HG03280 (cell line): ENCODE measurements at regions not wholly inside any gene's neighbourhood (a gene's known extent, or its start where the extent isn't known, plus 50 kb on each side); places are given as distances from the start of the nearest gene placed in this dataset.

Experiments used
- ATAC-seq: cut with Tn5 transposase; IDR thresholded peaks from one replicate; pipeline ENCODE4 v1.9.1; 2021; ENCODE audit warnings: mild to moderate bottlenecking, moderate library complexity; ENCODE audit not compliant: unreplicated experiment

DNA sequence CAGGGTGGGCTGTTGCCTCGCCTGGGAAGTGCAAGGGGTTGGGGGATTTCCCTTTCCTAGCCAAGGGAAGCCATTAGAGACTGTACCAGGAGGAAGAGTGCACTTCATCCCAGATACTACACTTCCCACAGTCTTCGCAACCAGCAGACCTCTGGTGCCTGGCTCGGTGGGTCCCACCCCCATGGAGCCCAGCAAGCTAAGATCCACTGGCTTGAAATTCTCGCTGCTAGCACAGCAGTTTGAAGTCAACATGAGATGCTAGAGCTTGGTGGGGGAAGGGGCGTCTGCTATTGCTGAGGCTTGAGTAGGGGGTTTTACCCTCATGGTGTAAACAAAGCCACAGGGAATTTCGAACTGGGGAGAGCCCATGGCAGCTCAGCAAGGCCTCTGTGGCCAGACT is 586.4 kb downstream of the HTR1A start:
- no peak for ATAC-seq

DNA sequence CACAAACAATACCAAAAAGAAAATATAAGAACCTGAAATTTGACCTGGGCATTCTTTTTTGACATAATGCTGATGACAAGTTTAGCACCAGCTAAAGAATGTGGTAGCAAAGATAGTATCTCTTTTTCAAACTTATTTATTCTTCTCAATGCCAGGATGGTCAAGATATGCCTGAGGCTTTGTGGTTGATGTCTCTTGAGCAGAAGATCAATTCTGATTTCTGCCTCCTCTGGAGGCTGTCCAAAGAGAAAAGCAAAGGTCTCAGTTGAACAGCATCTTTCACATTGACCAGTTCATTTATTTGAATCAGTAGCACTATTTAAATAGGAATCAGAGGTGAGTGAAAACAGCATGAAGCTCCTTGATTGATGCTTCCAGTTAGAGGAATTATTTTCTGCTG is 588.2 kb downstream of the HTR1A start:
- ATAC-seq: no peak

- ATAC-seq: no peak
These were observed 611.1 kb downstream of the HTR1A start for GRCh38 chr5:63351164-63351563.

GRCh38 chr5:63346451-63346850 is 615.8 kb downstream of the HTR1A start:
- no peak for ATAC-seq

DNA sequence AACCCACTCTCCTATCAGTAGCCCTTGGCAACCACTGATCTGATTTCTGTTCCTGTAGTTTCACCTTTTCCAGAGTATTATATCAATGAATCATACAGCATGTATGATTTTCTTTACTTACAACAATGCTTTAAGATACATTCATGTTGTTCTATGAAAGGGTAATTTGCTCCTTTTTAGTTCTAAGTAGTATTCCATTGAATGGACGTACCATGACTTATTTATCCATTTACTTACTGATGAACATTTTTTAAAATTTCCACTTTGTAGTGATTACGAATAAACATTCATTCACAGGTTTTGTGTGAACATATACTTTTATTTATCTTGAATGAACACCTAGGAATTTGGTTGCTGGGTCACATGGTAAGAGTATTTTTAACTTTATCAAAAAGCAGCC is 620.8 kb downstream of the HTR1A start:
- no peak for ATAC-seq

DNA sequence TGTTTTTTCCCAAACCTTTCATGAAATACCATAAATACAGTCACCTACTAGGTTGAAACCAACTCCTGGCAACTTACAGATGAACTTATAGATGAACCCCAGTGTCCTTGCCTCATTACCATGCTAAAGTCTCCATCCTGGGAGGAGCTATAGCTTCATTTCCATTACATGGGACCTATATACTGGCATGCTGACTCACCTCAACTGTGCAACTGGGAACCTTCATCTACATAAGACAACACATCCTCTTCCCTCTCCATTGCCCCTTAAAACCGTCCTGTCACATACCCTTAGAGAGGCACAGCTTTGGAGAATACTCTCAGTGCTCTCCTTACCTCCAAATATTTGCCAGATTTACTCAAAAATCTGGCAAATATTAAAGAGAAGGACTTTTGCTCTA is 638.3 kb downstream of the HTR1A start:
- no peak for ATAC-seq

DNA sequence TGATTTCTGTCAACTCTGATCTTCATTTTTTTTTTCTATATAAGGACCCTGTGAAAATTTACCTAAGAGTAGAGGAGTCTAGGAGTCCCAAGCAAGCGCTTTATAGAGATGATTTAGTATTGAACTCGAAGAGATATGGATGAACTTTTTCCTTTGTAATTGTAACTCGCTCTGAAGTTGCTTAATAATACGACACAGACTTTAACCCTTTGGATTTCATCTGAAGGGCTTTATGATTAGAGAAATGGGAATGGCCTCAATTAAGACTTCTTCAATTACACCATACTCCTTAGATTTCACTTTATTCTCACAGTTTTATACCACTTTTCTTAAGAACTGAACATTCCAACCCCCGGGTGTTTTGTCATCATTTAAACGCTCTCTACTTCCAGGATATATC is 647.7 kb downstream of the HTR1A start:
- ATAC-seq: no peak

DNA sequence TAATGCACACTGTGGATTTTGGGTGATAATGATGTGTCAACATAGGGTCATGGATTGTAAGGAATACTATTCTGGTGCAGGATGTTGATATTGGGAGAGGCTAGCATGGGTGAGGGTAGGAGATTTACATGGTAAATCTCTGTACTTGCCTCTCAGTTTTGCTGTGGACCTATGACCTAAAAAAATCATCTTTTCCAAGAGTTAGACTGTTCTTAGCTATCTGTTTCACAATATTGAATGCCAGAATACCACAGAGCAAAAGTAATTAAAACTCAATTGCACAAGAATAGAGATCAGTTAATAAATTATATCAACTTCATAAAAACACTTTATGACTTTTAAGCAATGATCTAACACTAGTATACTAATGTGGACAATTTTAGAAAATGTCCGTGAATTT is 651.6 kb downstream of the HTR1A start:
- no peak for ATAC-seq

GRCh38 chr5:63306909-63307308 is 655.3 kb downstream of the HTR1A start:
- ATAC-seq: no peak

DNA sequence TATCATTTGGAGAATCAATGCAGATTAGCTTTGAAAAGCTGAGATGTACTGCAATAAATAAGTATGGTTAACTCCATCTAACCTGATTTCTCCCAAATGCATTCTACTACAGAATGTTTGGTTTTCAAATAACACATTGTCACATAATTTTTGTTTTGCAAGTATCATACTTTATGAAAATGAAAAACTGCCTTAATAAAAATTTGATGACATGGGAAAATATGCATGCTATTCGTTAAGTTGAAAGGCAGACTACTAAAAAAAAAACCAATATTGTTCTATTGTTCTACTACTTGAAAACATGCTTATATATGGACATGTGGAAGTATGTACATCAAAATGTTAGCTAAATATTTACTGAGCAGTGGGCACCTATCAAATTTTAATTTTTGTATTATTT is 668.9 kb downstream of the HTR1A start:
- ATAC-seq: no peak

- no peak for ATAC-seq
These were observed 675.5 kb downstream of the HTR1A start for GRCh38 chr5:63286724-63287123.

- no peak for ATAC-seq
These were observed 684.8 kb downstream of the LRRC70 start for GRCh38 chr5:63263411-63263810.

- no peak for ATAC-seq
These were observed 683.8 kb downstream of the LRRC70 start for GRCh38 chr5:63262185-63262981.

DNA sequence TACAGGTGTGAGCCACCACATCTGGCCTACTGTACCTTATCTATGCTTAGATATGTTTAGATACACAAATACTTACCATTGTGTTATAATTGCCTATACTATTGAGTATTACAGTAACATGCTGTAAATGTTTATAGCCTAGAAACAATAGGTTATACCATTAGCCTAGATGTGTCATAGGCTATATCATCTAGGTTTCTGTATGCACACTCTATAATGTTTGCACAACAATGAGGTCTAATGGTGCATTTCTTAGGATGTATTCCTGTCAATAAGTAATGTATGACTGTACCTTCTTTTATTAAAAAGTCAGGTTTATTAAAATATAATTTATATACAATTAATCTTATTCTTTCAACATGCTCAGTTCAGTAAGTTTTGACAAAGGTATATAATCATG is 683.1 kb downstream of the LRRC70 start:
- no peak for ATAC-seq

DNA sequence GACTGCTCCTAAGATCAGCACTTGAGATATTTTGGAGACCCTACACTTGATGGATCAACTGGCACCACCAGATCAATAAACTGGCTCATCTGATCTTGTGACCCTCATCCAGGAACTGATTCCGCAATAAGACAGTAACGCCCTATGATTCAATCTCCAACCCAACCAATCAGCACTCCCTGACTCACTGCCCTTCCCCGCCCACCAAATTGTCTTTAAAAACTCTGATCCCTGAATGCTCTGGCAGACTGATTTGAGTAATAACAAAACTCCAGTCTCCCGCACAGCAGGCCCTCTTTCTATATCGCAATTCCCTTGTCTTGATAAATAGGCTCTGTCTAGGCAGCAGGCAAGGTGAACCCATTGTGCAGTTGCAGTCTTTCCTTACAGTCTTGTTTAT is 677.0 kb downstream of the LRRC70 start:
- no peak for ATAC-seq

DNA sequence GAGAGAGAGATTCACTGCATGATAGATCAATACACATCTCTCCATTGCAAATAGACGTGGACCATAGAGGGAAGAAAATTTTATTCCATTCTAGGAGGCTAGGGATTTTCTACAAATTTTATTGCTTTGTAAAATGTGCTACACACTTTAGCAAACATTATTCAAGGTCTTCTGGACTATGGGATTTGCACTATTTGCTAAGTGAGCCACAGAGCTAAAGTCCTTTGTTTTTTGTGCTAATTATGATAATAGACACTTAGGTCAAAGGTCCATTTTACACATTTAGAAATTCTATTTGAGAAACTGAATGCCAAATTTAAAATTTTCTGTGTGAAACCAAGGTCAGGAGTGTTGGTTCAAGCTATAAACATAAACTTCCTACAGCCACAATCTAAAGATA is 672.3 kb downstream of the LRRC70 start:
- no peak for ATAC-seq

GRCh38 chr5:63249960-63250359 is 671.3 kb downstream of the LRRC70 start:
- ATAC-seq: no peak

- no peak for ATAC-seq
These were observed 669.0 kb downstream of the LRRC70 start for GRCh38 chr5:63247651-63248050.

DNA sequence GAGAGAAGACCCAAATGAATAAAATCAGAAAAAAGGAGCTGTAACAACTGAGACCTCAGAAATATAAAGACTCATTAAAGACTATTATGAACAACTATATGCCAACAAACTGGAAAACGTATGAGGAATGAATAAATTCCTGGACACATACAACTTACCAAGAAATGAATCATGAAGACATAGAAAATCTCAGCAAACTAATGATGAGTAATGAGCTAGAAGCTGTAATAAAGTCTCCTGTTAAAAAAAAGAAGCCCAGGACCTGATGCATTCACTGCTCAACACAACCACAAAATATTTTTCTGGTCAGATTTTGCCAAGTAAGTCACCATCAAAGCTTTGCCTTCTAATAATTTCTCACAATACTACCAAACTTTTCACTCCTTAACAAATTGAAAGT is 666.7 kb downstream of the LRRC70 start:
- ATAC-seq: no peak

DNA sequence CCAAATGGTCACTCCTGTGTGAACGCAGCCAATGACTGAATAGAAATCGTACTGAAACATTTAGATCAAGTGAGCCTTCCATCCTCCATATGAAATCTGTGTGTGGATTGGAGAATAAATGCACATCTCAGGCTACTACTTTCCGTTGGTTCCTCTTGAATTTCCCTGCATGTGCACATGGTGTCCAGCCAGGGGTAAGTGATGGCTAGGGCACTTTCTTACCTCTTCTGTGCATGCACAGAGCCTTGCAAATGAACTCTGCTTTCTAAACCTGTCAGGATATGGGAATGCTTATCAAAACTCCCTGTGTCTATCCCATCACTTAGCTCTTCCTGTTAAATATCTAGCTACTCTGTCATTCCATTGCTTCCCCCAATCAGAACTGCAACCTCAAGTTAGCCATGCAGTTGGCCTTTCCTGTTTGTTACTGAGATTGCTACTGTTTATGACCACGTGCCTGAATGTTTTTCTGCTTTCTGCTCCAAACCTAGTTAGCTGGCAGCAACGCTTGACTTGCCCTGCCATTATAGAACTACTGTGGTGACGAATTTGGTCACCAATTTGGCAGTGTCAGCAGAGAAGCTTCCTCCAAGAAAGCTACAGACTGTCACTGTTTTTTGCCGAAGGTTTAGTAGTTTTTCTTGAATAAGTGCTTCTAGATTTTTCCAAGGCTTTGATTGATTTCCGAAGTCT is 661.6 kb downstream of the LRRC70 start:
- ATAC-seq: no peak

- no peak for ATAC-seq
These were observed 655.3 kb downstream of the LRRC70 start for GRCh38 chr5:63233911-63234310.

GRCh38 chr5:63233361-63233760 is 654.7 kb downstream of the LRRC70 start:
- no peak for ATAC-seq

DNA sequence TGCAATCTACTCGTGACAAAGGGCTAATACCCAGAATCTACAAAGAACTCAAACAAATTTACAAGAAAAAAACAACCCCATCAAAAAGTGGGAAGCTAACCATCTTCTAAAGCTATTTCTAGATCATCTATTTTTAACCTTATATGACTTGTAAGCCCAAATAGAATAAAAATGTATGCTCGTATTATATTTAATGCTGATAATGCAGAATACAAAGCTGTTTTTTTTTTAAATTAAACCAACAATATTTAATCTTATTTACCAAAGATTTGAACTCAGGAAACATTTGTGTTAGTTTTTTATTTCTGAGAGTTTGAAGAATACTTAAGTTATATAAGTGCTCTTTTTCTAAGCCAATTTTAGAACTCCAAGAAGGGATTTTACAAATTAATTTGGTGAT is 652.1 kb downstream of the LRRC70 start:
- no peak for ATAC-seq
